Neural cell (in vitro differentiated cells): ENCODE measurements at regions not wholly inside any gene's neighbourhood (a gene's known extent, or its start where the extent isn't known, plus 50 kb on each side); places are given as distances from the start of the nearest gene placed in this dataset.

ENCODE experiments used
- CTCF ChIP-seq: fragments of 450-650 bp; IDR thresholded peaks from 2 replicates; pipeline ENCODE4 v1.5.1; 2014; ENCODE audit warnings: antibody characterized with exemption, mild to moderate bottlenecking, moderate library complexity; ENCODE audit not compliant: poor library complexity, severe bottlenecking
- EP300 ChIP-seq: fragments of 450-650 bp; conservative IDR thresholded peaks from 2 replicates; pipeline ENCODE4 v1.6.1; 2014; ENCODE audit warnings: antibody characterized with exemption, mild to moderate bottlenecking, moderate library complexity; ENCODE audit not compliant: poor library complexity, severe bottlenecking
- MXI1 ChIP-seq: fragments of 450-650 bp; conservative IDR thresholded peaks from 2 replicates; pipeline ENCODE4 v1.6.1; 2014; ENCODE audit warnings: antibody characterized with exemption, mild to moderate bottlenecking; ENCODE audit not compliant: poor library complexity, severe bottlenecking
- POLR2AphosphoS5 ChIP-seq: IDR thresholded peaks from 2 replicates; pipeline ENCODE4 v1.6.1; 2012
- TAF1 ChIP-seq: IDR thresholded peaks from 2 replicates; pipeline ENCODE4 v1.6.1; 2012; ENCODE audit warnings: low read depth

- TF ChIP-seq TAF1 (no peak), EP300 (no peak), CTCF (no peak), POLR2AphosphoS5 (no peak), MXI1 (no peak)
Measured at GRCh38 chr2:189238903-189239302, 59.3 kb upstream of the COL5A2 start.
